ENCODE measurements at regions not wholly inside any gene's neighbourhood (a gene's known extent, or its start where the extent isn't known, plus 50 kb on each side); places are given as distances from the start of the nearest gene placed in this dataset.
"Not testable (repeated sequence)": the region's sequence is repeated elsewhere in the genome, so short reads cannot be mapped to it uniquely, and the experiment has no call there.

GRCh38 chr4:119962631-119963030, 104.0 kb downstream of the MAD2L1 start:
- TF ChIP-seq MAX (IDR thresholded peaks at IDR 0.05; ENCODE audit: low read depth, low read length): no peak
- TF ChIP-seq CTCF (IDR thresholded peaks at IDR 0.05; ENCODE audit: low read depth, low read length): no peak
- no peak for TF ChIP-seq MYC (IDR thresholded peaks at IDR 0.05; ENCODE audit: low read depth, low read length)
- TF ChIP-seq POLR2A (IDR thresholded peaks at IDR 0.05; ENCODE audit: extremely low read depth, insufficient read length): no peak
- no peak for DNase-seq (ENCODE audit: low read depth)
- no peak overlapping the region for H3K4me3 ChIP-seq (ENCODE audit: low read depth, low read length)

- no peak for TF ChIP-seq MAX (IDR thresholded peaks at IDR 0.05; ENCODE audit: low read depth, low read length)
- no peak for TF ChIP-seq POLR2A (IDR thresholded peaks at IDR 0.05; ENCODE audit: extremely low read depth, insufficient read length)
- no peak for TF ChIP-seq CTCF (IDR thresholded peaks at IDR 0.05; ENCODE audit: low read depth, low read length)
- no peak for TF ChIP-seq MYC (IDR thresholded peaks at IDR 0.05; ENCODE audit: low read depth, low read length)
- no peak for DNase-seq (ENCODE audit: low read depth)
- no peak overlapping the region for H3K4me3 ChIP-seq (ENCODE audit: low read depth, low read length)
Measured at GRCh38 chr4:119958983-119959382, 107.7 kb downstream of the MAD2L1 start.

- H3K4me3 ChIP-seq (ENCODE audit: low read depth, low read length): no peak overlapping the region
- DNase-seq (ENCODE audit: low read depth): no peak
- TF ChIP-seq POLR2A (IDR thresholded peaks at IDR 0.05; ENCODE audit: extremely low read depth, insufficient read length): no peak
- no peak for TF ChIP-seq CTCF (IDR thresholded peaks at IDR 0.05; ENCODE audit: low read depth, low read length)
- TF ChIP-seq MYC (IDR thresholded peaks at IDR 0.05; ENCODE audit: low read depth, low read length): no peak
- no peak for TF ChIP-seq MAX (IDR thresholded peaks at IDR 0.05; ENCODE audit: low read depth, low read length)
Measured at GRCh38 chr4:119955256-119955655, 111.4 kb downstream of the MAD2L1 start.

- H3K4me3 ChIP-seq (ENCODE audit: low read depth, low read length); DNase-seq (ENCODE audit: low read depth): not testable (repeated sequence)
Measured at GRCh38 chr4:119954487-119954886, 112.2 kb downstream of the MAD2L1 start.

DNA sequence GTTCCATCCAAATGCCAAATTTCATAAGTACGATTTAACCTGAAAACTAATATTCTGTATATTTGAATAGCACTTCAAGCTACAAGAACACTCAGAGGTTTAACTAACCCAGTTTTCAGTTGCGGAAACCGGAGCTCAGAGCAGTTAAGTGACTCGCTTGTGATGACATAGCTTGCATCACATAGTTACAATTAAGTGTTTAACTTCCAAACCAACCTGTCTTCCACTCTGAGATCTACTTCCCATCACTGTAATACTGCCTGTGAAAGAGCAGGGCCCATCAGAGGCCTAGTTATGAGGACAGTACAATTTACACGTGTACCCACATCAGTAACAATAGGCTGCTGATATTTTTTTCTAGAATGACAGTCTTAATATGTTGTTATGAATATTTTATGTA, 120.3 kb downstream of the MAD2L1 start:
- DNase-seq (ENCODE audit: low read depth): peak; percentile 3
- no peak for TF ChIP-seq POLR2A (IDR thresholded peaks at IDR 0.05; ENCODE audit: extremely low read depth, insufficient read length)
- TF ChIP-seq CTCF (IDR thresholded peaks at IDR 0.05; ENCODE audit: low read depth, low read length): no peak
- TF ChIP-seq MYC (IDR thresholded peaks at IDR 0.05; ENCODE audit: low read depth, low read length): no peak
- TF ChIP-seq MAX (IDR thresholded peaks at IDR 0.05; ENCODE audit: low read depth, low read length): no peak
- no peak overlapping the region for H3K4me3 ChIP-seq (ENCODE audit: low read depth, low read length)

GRCh38 chr4:119942806-119943205, 123.8 kb downstream of the MAD2L1 start:
- no peak for DNase-seq (ENCODE audit: low read depth)
- TF ChIP-seq POLR2A (IDR thresholded peaks at IDR 0.05; ENCODE audit: extremely low read depth, insufficient read length): no peak
- no peak for TF ChIP-seq MAX (IDR thresholded peaks at IDR 0.05; ENCODE audit: low read depth, low read length)
- no peak for TF ChIP-seq MYC (IDR thresholded peaks at IDR 0.05; ENCODE audit: low read depth, low read length)
- H3K4me3 ChIP-seq (ENCODE audit: low read depth, low read length): no peak overlapping the region

GRCh38 chr4:119940557-119940956, 126.1 kb downstream of the MAD2L1 start:
- TF ChIP-seq CTCF (IDR thresholded peaks at IDR 0.05; ENCODE audit: low read depth, low read length) (no peak), POLR2A (IDR thresholded peaks at IDR 0.05; ENCODE audit: extremely low read depth, insufficient read length) (no peak), MAX (IDR thresholded peaks at IDR 0.05; ENCODE audit: low read depth, low read length) (no peak), MYC (IDR thresholded peaks at IDR 0.05; ENCODE audit: low read depth, low read length) (no peak)
- DNase-seq (ENCODE audit: low read depth): no peak
- H3K4me3 ChIP-seq (ENCODE audit: low read depth, low read length): no peak overlapping the region
